SW 1271 (cell line): ENCODE measurements at regions not wholly inside any gene's neighbourhood (a gene's known extent, or its start where the extent isn't known, plus 50 kb on each side); places are given as distances from the start of the nearest gene placed in this dataset.

Experiments used
- DNase-seq, 2 experiments: peaks; one replicate each; lab custom pipeline; 2025; lab: John Stamatoyannopoulos, UW

DNA sequence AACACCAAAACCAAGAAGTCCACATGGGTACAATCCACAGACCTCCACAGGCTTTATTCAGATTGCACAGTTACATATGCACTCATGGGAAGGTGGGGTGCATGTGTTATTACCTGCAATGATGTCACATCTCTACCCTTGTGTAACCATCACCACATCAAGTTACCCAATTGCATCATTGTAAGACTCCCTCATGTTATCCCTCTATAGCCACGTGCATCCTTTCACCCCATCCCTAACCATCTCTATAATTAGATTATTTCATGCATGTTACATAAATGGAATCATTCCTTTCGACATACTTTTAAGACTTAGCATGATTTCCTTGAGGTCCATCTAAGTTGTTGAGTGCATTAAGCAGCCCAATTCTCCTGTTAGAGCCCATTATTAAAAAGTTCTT lies 408.2 kb upstream of the C16orf82 start:
- DNase-seq: no peak

DNA sequence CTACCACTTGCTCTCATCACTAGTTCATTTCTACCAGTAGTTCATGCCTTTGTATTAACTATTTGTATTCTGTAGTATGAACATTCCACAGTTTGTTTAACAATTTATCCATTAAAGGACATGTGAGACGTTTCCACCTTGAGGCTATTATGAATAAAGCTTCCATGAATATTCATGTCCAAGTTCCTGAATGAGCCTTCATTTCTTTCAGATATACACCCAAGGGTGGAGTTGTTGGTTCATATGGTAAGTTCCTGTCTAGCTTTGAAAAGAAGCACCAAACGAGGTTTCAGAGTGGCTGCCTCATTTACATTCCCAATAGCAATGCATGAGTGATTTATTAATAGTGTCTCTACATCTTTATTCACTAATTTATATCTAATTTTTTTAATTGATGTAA lies 407.8 kb upstream of the C16orf82 start:
- DNase-seq: no peak

- DNase-seq: no peak
These were observed 402.6 kb upstream of the C16orf82 start for GRCh38 chr16:26664086-26664485.

DNA sequence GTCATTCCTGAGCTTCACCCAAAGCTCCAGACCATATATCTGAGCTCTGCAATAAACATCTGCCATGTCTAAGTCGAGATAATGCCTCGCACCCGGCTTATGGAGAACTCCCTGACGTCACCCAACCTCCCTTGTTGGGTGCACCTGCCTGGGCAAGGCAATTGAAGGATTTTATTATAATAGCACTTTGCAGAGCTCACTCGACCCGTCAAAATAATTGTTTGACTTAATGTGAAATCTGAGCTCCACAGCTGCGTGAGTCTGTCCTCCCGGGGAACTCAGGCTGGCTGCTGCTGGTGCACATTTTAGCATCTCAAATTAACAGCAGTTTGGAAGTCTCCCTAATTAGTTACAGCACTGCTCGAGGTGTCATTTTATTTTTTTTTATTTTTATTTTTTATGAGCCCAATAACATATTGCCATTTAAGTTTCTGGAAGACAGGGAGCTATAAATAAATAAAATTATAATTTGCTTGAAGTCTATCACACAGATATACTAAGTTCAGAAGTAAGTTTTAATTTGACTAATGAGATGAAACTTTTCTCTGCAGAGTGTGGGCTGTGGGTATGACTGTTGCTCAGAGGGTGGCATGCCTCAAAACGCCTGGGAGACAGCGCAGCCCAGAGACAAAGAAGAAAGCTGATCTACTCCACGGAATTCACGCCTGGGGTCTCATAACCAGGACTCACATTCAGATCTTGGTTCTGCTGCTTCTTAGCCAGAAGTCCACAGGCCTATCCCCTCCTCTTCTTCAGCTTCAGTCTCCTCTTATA lies 401.4 kb upstream of the C16orf82 start:
- no peak for DNase-seq

GRCh38 chr16:26666486-26666885 lies 400.2 kb upstream of the C16orf82 start:
- DNase-seq: no peak

- no peak for DNase-seq
These were observed 399.4 kb upstream of the C16orf82 start for GRCh38 chr16:26667307-26667706.

DNA sequence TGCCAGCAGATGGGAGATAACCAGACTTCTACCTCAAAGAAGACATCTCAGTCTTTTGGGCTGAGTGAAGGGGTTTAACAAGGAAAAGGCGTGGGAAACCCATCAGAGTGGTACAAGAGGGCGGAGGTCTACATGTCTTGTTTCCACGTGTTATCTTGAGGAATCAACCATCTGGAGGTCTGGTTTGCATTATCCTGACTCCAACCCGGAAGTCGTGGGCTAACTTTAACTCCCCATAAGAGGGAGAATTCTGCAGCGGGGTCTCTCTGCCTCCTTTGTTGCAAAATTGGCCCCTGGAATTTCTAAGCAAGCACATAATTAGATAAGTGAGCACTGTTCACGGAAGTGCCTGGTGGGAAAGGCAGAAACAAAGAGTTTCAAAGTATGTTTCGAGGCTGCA lies 398.7 kb upstream of the C16orf82 start:
- DNase-seq: no peak

DNA sequence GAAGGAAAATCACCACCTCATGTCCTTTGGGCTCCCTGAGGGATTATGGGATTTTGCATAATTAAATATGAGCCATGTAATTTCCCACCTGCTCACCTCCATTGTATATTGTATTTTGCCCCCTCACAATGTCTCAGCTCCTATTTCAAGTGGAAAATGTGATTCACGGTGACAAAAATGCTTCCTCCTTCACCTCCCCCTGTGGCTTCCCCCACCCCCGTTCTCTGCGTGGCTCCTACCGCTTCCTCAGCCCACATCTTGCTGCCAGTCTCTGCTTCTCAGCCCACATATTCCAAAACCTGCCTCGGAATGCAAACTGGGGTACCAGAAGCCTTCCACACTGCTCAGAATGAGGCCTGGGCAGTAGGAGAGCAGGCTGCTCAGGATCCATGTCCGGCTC lies 394.5 kb upstream of the C16orf82 start:
- no peak for DNase-seq

- no peak for DNase-seq
These were observed 393.7 kb upstream of the C16orf82 start for GRCh38 chr16:26673011-26673410.

DNA sequence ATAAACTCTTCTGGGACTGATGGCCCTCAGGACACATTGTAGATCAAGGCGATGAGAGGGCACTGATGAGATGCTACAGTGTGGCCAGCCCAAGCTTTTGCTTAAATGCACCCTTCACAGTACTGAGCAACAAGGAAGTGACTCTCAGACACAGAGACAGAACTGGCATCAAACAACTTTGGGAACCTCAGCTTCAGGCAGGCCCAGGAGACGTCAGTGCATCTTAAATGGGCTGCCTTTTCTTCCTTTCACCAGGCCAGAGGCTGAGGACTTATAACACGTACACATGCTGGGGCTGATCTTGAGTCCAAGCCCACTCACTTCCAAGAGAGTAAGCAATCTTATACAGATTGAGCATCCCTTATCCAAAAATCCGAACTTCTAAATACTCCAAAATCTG lies 386.1 kb upstream of the C16orf82 start:
- DNase-seq: no peak

GRCh38 chr16:26688105-26688504 lies 378.6 kb upstream of the C16orf82 start:
- no peak for DNase-seq

DNA sequence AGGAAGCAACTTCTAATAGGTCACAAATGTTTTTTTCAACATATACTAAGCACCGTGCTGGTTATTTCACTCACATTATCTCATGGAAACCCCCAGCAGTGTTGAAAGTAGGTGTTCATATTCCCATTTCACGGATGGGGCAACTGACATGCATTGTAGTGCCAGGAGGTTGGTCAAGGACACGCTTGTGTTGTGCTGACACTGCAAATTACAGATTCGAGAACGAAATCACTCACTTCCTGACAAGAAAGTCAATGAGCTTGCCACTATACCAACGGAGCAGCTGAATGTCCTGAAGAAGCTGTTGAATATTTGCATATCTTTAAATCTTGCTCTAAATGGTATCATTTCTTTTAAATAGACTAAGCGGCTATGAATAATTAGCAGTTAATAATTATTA lies 378.0 kb upstream of the C16orf82 start:
- no peak for DNase-seq

DNA sequence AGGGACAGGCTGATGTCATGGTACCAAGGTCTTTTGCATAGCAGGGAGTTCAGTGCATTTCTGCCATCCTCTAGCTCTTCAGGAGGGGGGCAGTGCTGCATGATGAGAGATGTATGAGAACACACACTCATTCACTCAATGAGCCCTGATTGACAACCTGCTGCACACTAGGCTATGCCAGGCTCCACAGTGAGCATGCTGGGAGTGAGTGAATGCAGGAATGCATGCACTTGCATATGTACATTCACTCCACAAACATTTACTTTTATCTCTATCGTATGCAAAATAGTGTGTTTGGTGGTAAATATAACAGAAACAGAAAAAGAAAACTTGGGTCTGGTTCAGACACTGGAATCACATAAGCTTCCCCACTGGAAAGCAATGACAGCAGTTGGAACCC lies 374.1 kb upstream of the C16orf82 start:
- DNase-seq: no peak

- no peak for DNase-seq
These were observed 368.9 kb upstream of the C16orf82 start for GRCh38 chr16:26697807-26698206.

- DNase-seq: no peak
These were observed 366.5 kb upstream of the C16orf82 start for GRCh38 chr16:26700250-26700649.

GRCh38 chr16:26701243-26701886 lies 365.4 kb upstream of the C16orf82 start:
- no peak for DNase-seq

GRCh38 chr16:26705346-26705745 lies 361.4 kb upstream of the C16orf82 start:
- no peak for DNase-seq

DNA sequence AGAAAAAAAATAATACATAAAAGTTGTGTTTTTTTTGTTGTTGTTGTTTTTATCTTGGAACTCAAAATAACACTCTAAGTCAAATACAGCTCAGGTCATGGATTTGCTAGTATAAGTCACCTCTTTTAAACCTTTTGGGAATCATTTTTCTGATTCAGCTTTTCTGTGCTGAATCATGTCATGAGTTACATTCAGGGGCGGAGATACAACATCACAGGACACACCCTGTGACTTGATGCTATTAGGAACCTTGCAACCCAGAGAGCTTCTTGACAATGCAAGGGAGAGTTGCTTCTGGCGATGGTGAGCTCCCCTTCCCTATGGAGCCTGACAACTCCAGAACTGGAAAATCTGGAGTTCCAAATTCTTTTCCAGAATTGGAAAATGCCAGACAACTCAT lies 358.3 kb upstream of the C16orf82 start:
- no peak for DNase-seq

DNA sequence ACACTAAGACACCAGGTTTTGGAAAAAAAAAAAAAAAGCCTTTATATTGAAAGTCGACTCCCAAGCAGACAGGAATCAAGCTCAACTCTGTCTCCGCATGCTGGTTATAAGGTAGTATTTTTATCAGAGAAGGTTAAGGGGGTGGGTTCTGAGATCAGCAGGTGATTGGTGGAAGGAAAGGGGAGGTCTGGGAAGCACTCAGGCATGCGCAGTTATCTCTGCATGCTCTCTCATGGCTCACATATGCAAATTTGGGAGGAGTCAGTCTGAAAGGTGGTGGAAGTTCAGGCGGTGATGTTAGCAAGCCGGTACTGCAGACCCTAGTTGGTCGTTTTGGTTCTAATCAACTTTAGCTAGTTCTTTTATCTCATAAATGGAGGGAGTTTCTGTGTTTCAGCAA lies 357.6 kb upstream of the C16orf82 start:
- DNase-seq: no peak

DNA sequence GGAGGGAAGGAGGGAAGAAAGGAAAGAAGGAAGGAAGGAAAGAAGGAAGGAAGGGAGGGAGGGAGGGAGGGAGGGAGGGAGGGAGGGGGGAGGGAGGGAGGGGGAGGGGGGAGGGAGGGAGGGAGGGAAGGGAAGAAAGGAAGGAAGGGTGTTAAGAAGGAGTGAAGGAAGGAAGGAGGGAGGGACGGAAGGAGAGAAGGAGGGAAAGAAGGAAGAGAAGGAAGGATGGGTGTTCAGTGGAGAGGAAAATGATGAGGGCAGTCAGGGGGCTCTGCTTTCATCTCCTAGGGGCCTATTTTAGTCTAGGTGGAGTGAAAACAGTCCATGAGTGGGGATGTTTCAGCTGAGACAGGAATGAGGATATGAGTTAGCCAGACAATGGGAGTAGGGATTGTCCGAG lies 357.0 kb upstream of the C16orf82 start:
- no peak for DNase-seq

DNA sequence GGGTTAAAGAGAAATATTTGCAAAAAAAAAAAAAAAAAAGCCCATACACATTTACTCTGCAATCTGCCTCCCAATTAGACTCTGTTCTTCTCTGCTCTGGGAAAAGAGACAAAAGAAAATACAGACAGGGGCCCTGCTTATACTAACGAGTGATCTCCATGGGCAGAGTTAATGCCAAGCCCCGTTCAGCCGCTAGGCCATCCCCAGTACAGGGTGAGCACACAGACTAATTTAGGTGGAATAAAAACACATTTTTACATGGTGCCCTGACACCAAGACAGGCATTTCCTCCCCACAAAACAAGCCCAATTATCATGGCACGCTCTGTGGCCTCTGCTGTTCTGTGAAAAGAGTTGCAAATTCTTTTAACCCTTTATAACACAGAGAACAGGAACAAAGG lies 356.3 kb upstream of the C16orf82 start:
- no peak for DNase-seq

DNA sequence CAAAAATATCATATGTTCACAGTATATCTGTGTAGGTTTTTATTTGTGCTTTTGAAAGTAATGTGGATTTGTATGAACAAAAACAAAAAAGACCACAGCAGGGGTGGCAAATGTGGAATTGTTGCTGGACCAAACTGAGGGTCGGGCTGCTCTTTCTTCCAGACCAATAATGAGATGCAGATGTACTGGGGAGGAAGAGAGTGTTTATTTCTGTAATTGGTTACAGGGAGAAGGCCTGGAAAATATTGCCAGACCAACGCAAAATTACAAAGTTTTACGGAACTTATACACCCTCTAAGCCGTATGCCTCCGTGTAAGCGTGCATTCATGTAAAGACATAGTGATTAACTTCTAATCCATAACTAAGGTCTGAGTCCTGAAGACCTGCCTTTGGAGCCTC lies 353.9 kb upstream of the C16orf82 start:
- no peak for DNase-seq

DNA sequence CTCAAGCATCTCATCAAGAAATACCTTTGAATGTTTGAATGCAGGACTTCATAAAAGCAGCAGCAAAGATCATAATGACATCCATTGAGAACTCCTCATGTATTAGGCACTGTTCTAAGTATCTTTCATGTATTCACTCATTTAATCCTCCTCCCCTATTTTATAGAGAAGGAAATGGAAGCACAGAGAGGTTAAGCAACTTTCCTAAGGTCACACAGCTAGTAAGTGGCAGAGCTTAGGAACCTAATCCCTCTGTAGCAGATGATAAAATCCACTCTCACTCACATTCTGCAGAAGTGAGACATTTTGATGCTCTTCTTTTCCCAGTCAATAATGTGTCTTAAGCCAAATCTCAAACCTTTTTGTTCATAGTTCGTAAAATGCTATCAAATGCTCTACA lies 350.8 kb upstream of the C16orf82 start:
- DNase-seq: no peak

DNA sequence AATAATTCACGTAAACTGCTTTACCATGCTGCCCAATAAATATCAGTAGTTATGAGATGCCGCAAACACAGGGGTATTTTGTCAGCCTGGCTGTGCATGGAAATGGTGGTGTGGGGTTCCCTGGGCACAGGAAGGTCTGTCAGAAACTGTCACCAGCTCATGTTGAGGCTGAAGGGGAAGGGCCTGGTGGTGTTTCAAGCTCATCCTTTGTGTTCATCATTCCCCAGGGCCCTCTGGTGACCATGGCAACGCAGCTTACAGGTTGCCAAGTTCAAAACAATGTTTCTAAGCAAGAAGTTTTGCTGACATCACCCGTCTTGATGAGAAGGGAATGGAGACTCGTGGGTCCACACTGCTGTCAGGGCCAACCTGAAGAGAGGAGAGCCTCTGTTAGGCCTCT lies 348.9 kb upstream of the C16orf82 start:
- DNase-seq: no peak
